Stimulated activated CD4-positive, alpha-beta T cell treated with anti-CD3 and anti-CD28 coated beads, Interleukin-2, amount 100 ng/mL, for 24 hours (primary cell): ENCODE measurements at regions not wholly inside any gene's neighbourhood (a gene's known extent, or its start where the extent isn't known, plus 50 kb on each side); places are given as distances from the start of the nearest gene placed in this dataset.

Experiments
- DNase-seq, 2 donors: peaks; one replicate each; pipeline ENCODE4 v3.0.0-alpha.2; 2020

GRCh38 chr15:70469651-70470555 is 293.5 kb downstream of the UACA start:
- DNase-seq: no peak

GRCh38 chr15:70469182-70469581 is 294.2 kb downstream of the UACA start:
- DNase-seq: no peak

GRCh38 chr15:70466895-70467529 is 296.3 kb downstream of the UACA start:
- DNase-seq: peak; percentile 50 to 52

- DNase-seq: no peak
These were observed 297.1 kb downstream of the UACA start for GRCh38 chr15:70466305-70466704.

GRCh38 chr15:70465812-70466211 is 297.5 kb downstream of the UACA start:
- DNase-seq: no peak

- DNase-seq: no peak
These were observed 299.9 kb downstream of the UACA start for GRCh38 chr15:70463453-70463834.

GRCh38 chr15:70461992-70462391 is 301.4 kb downstream of the UACA start:
- DNase-seq: no peak

GRCh38 chr15:70461017-70461416 is 302.3 kb downstream of the UACA start:
- no peak for DNase-seq

GRCh38 chr15:70459312-70459711 is 304.0 kb downstream of the UACA start:
- DNase-seq: no peak

- DNase-seq: no peak
These were observed 309.6 kb downstream of the UACA start for GRCh38 chr15:70453766-70454165.

GRCh38 chr15:70453238-70453637 is 310.1 kb downstream of the UACA start:
- DNase-seq: no peak

- peak; percentile 37 to 43 for DNase-seq
These were observed 311.3 kb downstream of the UACA start for GRCh38 chr15:70451821-70452653.

GRCh38 chr15:70450142-70450443 is 313.3 kb downstream of the UACA start:
- DNase-seq: no peak

- DNase-seq: no peak
These were observed 313.8 kb downstream of the UACA start for GRCh38 chr15:70449311-70450141.

GRCh38 chr15:70447928-70448698 is 315.2 kb downstream of the UACA start:
- peak; percentile 36 to 46 for DNase-seq

GRCh38 chr15:70447521-70447920 is 315.8 kb downstream of the UACA start:
- DNase-seq: no peak

GRCh38 chr15:70447081-70447480 is 316.3 kb downstream of the UACA start:
- DNase-seq: no peak

- DNase-seq: no peak
These were observed 319.7 kb downstream of the UACA start for GRCh38 chr15:70443486-70444273.

- DNase-seq: no peak
These were observed 320.6 kb downstream of the UACA start for GRCh38 chr15:70442616-70443321.

GRCh38 chr15:70442211-70442610 is 321.1 kb downstream of the UACA start:
- no peak for DNase-seq
